Neuronal stem cell (in vitro differentiated cells): ENCODE measurements at regions not wholly inside any gene's neighbourhood (a gene's known extent, or its start where the extent isn't known, plus 50 kb on each side); places are given as distances from the start of the nearest gene placed in this dataset.

ENCODE experiments used
- DNase-seq: peaks from one replicate; pipeline ENCODE4 v3.0.0-alpha.2; 2013; ENCODE audit warnings: low spot score
- H2AFZ ChIP-seq: one replicate; pipeline ENCODE4 v1.6.1; 2013; ENCODE audit warnings: mild to moderate bottlenecking, low read length, inconsistent platforms
- H2AK5ac ChIP-seq: 2 replicates; pipeline ENCODE4 v1.6.1; 2013; ENCODE audit warnings: low read depth, mild to moderate bottlenecking, inconsistent platforms, low read length, moderate library complexity, mixed read lengths
- H2BK120ac ChIP-seq: 2 replicates; pipeline ENCODE4 v1.6.1; 2013; ENCODE audit warnings: low read depth, mild to moderate bottlenecking, inconsistent platforms, low read length, moderate library complexity, mixed read lengths
- H2BK12ac ChIP-seq: one replicate; pipeline ENCODE4 v1.6.1; 2013; ENCODE audit warnings: low read length, inconsistent platforms
- H2BK15ac ChIP-seq: 2 replicates; pipeline ENCODE4 v1.6.1; 2013; ENCODE audit warnings: mild to moderate bottlenecking, low read length, inconsistent platforms, mixed read lengths
- H2BK5ac ChIP-seq: one replicate; pipeline ENCODE4 v1.6.1; 2013; ENCODE audit warnings: inconsistent platforms, mild to moderate bottlenecking, low read length, moderate library complexity
- H3K14ac ChIP-seq: one replicate; pipeline ENCODE4 v1.6.1; 2013; ENCODE audit warnings: low read length, inconsistent platforms
- H3K18ac ChIP-seq: 2 replicates; pipeline ENCODE4 v1.6.1; 2013; ENCODE audit warnings: low read length, inconsistent platforms
- H3K23ac ChIP-seq: 2 replicates; pipeline ENCODE4 v1.6.1; 2013; ENCODE audit warnings: low read depth, mild to moderate bottlenecking, mixed read lengths, low read length, inconsistent platforms; ENCODE audit not compliant: poor library complexity
- H3K27ac ChIP-seq: replicated peaks from 3 replicates; pipeline ENCODE4 v1.5.1; 2013; ENCODE audit warnings: low read length, inconsistent platforms
- H3K27me3 ChIP-seq, 3 experiments: 2 replicates each; pipeline ENCODE4 v1.6.1; 2013; ENCODE audit warnings: low read length in 3 of 3, mild to moderate bottlenecking in 2 of 3, inconsistent platforms in 1 of 3, low read depth in 1 of 3, mixed read lengths in 1 of 3, moderate library complexity in 1 of 3; ENCODE audit not compliant: control insufficient read depth in 3 of 3, insufficient read depth in 3 of 3
- H3K36me3 ChIP-seq, 2 donors: replicated peaks in 1 of 2; 2 replicates each; pipeline ENCODE4 v1.6.1; 2013; ENCODE audit warnings: low read length in 2 of 2; ENCODE audit not compliant: control insufficient read depth in 2 of 2, insufficient read depth in 2 of 2
- H3K4ac ChIP-seq: 2 replicates; pipeline ENCODE4 v1.6.1; 2013; ENCODE audit warnings: inconsistent platforms, mild to moderate bottlenecking, low read length, moderate library complexity
- H3K4me1 ChIP-seq, 2 donors: 1 replicate in 1 of 2; 2 replicates in 1 of 2; pipeline ENCODE4 v1.6.1; 2013; ENCODE audit warnings: low read length in 2 of 2, low read depth in 1 of 2; ENCODE audit not compliant: control insufficient read depth in 2 of 2, insufficient read depth in 1 of 2
- H3K4me2 ChIP-seq: one replicate; pipeline ENCODE4 v1.6.1; 2013; ENCODE audit warnings: mild to moderate bottlenecking, low read length, inconsistent platforms; ENCODE audit not compliant: insufficient read depth, poor library complexity, severe bottlenecking
- H3K4me3 ChIP-seq, 2 donors: 2 replicates each; pipeline ENCODE4 v1.5.1; 2013; ENCODE audit warnings: low read length in 2 of 2, mild to moderate bottlenecking in 2 of 2, inconsistent platforms in 1 of 2, moderate library complexity in 1 of 2
- H3K79me1 ChIP-seq: one replicate; pipeline ENCODE4 v1.6.1; 2013; ENCODE audit warnings: low read depth, mild to moderate bottlenecking, inconsistent platforms, low read length, moderate library complexity
- H3K9ac ChIP-seq: one replicate; pipeline ENCODE4 v1.6.1; 2013; ENCODE audit warnings: mild to moderate bottlenecking, low read depth, low read length, inconsistent platforms; ENCODE audit not compliant: poor library complexity
- H3K9me3 ChIP-seq, 2 donors: replicated peaks in 1 of 2; 2 replicates each; pipeline versions ENCODE3 to v1.6.1; 2013; ENCODE audit warnings: low read length in 2 of 2, mild to moderate bottlenecking in 2 of 2, inconsistent platforms in 1 of 2, low read depth in 1 of 2, mixed read lengths in 1 of 2, moderate library complexity in 1 of 2; ENCODE audit not compliant: control insufficient read depth in 2 of 2, insufficient read depth in 1 of 2
- H4K8ac ChIP-seq: one replicate; pipeline ENCODE4 v1.6.1; 2013; ENCODE audit warnings: low read depth, mild to moderate bottlenecking, inconsistent platforms, low read length, moderate library complexity
- H4K91ac ChIP-seq: one replicate; pipeline ENCODE4 v1.6.1; 2013; ENCODE audit warnings: low read length, low read depth, mild to moderate bottlenecking, inconsistent platforms; ENCODE audit not compliant: poor library complexity
- WGBS, 2 donors: extraction: QIAGEN DNeasy Blood & Tissue Kit; methylation state at CpG; one replicate each; pipeline ENCODE4 v1.1.7; 2013; ENCODE audit warnings: missing lambda C conversion rate in 2 of 2, mixed read lengths in 1 of 2; ENCODE audit not compliant: insufficient read length in 2 of 2, insufficient replicate concordance in 1 of 2; ENCODE audit errors: extremely low coverage in 2 of 2; 5-methylcytosine and 5-hydroxymethylcytosine counted together

DNA sequence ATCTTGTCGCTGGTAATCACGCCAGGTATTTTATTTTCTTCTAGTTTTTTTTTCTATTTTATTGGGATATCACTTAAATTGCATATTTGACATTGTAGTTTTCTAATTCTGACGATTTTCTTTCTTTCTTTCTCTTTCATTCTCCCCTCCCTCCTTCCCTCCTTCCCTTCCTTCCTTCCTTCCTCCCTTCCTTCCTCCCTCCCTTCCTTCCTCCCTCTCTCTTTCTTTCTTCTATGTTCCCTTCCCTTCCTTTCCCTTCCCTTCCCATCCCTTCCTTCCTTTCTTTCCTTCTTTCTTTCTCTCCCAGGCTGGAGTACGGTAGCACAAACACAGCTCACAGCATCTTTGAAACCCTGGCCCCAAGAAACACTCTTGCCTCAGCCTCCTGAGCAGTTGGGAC, 100.6 kb upstream of the BCL6 start:
- no CpG with 5 or more reads among the region's 4 CpGs for WGBS, 2 donors
- H3K79me1 ChIP-seq = no peaks in the 10 kb centered on the region
- no peak overlapping the region for H2BK120ac ChIP-seq
- no peaks in the 10 kb centered on the region for H3K9me3 ChIP-seq
- H3K27ac ChIP-seq = no peak overlapping the region
- no peak overlapping the region for H3K4ac ChIP-seq
- peaks cover 0 to 7% of the 10 kb centered on the region in 2 donors for H3K4me1 ChIP-seq
- H4K8ac ChIP-seq = no peak overlapping the region
- no peak overlapping the region for H2BK15ac ChIP-seq
- no peak overlapping the region for H3K4me2 ChIP-seq
- no peak overlapping the region for H3K18ac ChIP-seq
- DNase-seq = no peak
- H3K27me3 ChIP-seq = peaks cover 0 to 2% (median 0%) of the 10 kb centered on the region in 3 experiments
- H3K4me3 ChIP-seq = no peak overlapping the region
- H3K14ac ChIP-seq = no peak overlapping the region
- H2BK5ac ChIP-seq = no peak overlapping the region
- H3K9ac ChIP-seq = no peak overlapping the region
- no peak overlapping the region for H4K91ac ChIP-seq
- H2AK5ac ChIP-seq = no peak overlapping the region
- no peaks in the 10 kb centered on the region for H3K36me3 ChIP-seq
- H3K23ac ChIP-seq = no peak overlapping the region
- H2BK12ac ChIP-seq = no peak overlapping the region
- no peak overlapping the region for H2AFZ ChIP-seq

DNA sequence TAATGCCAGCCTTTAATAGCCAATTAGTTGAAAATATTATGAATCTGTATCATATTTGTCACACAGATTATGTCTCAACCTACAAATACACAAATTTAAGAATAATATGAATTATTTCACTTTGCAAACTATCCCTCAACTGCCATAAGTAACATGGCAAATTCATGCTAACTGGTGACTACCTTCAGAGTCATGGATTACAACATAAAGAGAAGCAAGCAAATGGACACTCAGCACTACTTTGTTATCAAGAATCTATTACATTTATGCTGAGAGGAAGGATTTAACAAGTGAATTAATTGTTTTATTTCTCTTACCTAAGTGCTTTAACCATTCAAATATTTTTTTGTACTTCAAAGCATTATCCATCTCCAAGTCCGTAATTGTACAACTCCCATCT, 103.1 kb upstream of the BCL6 start:
- H3K9me3 ChIP-seq = peaks cover 0 to 6% of the 10 kb centered on the region in 2 donors
- no peak overlapping the region for H2BK5ac ChIP-seq
- DNase-seq = no peak
- peaks cover 0 to 1% (median 0%) of the 10 kb centered on the region in 3 experiments for H3K27me3 ChIP-seq
- no peak overlapping the region for H3K4me3 ChIP-seq
- H3K27ac ChIP-seq = no peak overlapping the region
- no peak overlapping the region for H3K23ac ChIP-seq
- no peak overlapping the region for H2BK12ac ChIP-seq
- peaks cover 0 to 3% of the 10 kb centered on the region in 2 donors for H3K4me1 ChIP-seq
- no peak overlapping the region for H4K91ac ChIP-seq
- H3K14ac ChIP-seq = no peak overlapping the region
- no CpG with 5 or more reads among the region's 1 CpG for WGBS, 2 donors
- H3K4me2 ChIP-seq = no peak overlapping the region
- H2BK15ac ChIP-seq = no peak overlapping the region
- H3K79me1 ChIP-seq = no peaks in the 10 kb centered on the region
- H3K18ac ChIP-seq = no peak overlapping the region
- no peak overlapping the region for H4K8ac ChIP-seq
- H3K9ac ChIP-seq = no peak overlapping the region
- H3K36me3 ChIP-seq = no peaks in the 10 kb centered on the region
- no peak overlapping the region for H3K4ac ChIP-seq
- no peak overlapping the region for H2AK5ac ChIP-seq
- H2BK120ac ChIP-seq = no peak overlapping the region
- H2AFZ ChIP-seq = no peak overlapping the region

DNA sequence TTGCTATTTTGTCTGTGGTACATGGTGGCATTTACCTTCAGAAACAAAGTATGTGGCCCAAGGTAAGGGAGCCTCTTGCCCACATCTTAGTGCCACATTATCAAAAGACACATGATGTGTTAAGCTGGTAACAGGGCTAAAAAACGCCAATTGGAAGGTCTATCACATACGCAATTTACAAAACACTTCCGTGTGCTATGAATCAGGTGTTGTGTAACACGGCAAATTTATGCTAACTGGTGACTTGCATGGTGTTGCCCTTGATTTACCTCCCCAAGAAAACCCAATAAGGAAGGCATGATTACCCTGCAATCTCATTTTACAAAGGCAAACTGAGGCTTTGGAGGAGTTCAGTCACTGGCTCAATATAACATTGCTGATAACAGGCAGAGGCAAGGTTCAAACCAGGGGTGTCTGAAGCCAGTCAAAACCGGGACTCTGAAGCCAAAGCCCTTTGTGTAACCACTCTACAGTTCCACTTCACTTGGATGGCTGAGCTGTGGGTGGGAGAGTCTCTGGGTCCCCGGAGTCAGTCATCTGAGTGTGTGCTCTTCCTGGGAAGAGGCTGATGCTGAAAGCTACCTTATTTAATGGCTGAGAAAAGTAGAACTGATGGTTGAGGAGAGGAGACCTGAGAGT, 103.9 kb upstream of the BCL6 start:
- no peak overlapping the region for H3K9ac ChIP-seq
- no peak overlapping the region for H2BK5ac ChIP-seq
- H3K23ac ChIP-seq = no peak overlapping the region
- no peak overlapping the region for H2AK5ac ChIP-seq
- H3K4me1 ChIP-seq = no peaks in the 10 kb centered on the region
- H3K9me3 ChIP-seq = peaks cover 0 to 6% of the 10 kb centered on the region in 2 donors
- no peak overlapping the region for H4K91ac ChIP-seq
- no peak overlapping the region for H3K14ac ChIP-seq
- H3K79me1 ChIP-seq = no peaks in the 10 kb centered on the region
- H3K18ac ChIP-seq = no peak overlapping the region
- no peak overlapping the region for H2AFZ ChIP-seq
- H3K27me3 ChIP-seq = no peaks in the 10 kb centered on the region
- H2BK15ac ChIP-seq = no peak overlapping the region
- H3K4me3 ChIP-seq = no peak overlapping the region
- H4K8ac ChIP-seq = no peak overlapping the region
- H3K4ac ChIP-seq = no peak overlapping the region
- no peak overlapping the region for H3K27ac ChIP-seq
- H3K36me3 ChIP-seq = no peaks in the 10 kb centered on the region
- H2BK120ac ChIP-seq = no peak overlapping the region
- H2BK12ac ChIP-seq = no peak overlapping the region
- DNase-seq = no peak
- no CpG with 5 or more reads among the region's 6 CpGs for WGBS, 2 donors
- no peak overlapping the region for H3K4me2 ChIP-seq

DNA sequence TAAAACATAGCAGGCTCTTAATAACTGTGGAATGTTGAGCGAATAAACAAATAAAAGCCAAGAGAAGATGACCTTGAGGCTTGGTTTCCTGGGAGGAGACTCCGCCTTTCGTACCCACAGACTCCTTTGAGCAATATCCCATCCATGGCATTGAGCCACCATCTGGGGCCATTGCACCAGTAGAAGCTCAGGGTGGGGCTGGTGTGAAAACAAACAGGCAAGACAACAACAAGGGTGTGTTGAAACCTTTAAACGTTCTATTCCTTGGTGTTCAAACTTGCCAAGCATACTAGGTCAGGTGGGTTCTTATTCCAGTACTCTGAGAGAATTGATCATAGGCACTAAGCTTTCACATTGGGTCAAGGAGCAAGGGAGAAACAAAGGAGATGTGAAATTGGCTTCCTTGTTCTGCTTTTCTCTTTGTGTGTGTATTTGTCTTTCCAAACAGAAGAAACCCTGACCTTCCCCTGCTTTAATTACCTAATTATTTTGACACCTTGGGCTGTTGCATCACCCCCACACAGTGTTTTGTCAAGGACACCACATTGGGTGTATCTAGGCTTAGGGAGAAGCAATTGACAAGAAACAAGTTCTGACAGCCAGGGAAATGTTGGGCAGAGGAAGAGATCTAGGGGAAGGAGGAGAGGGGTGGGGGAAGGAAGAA, 105.1 kb upstream of the BCL6 start:
- H2BK5ac ChIP-seq = no peak overlapping the region

More for the DNA sequence above, 105.1 kb upstream of the BCL6 start:
- Histone ChIP-seq H3K9ac (no peak overlapping the region), H3K79me1 (no peaks in the 10 kb centered on the region), H3K4me2 (no peak overlapping the region), H4K8ac (no peak overlapping the region), H2BK120ac (no peak overlapping the region), H4K91ac (no peak overlapping the region), H2AK5ac (no peak overlapping the region), H3K23ac (no peak overlapping the region), H2AFZ (no peak overlapping the region), H3K4me3 (no peak overlapping the region), H2BK15ac (no peak overlapping the region), H3K4me1 (no peaks in the 10 kb centered on the region), H3K36me3 (no peaks in the 10 kb centered on the region), H2BK12ac (no peak overlapping the region), H3K9me3 (peaks cover 0 to 6% of the 10 kb centered on the region in 2 donors), H3K4ac (no peak overlapping the region), H3K18ac (no peak overlapping the region), H3K27ac (no peak overlapping the region), H3K27me3 (no peaks in the 10 kb centered on the region), H3K14ac (no peak overlapping the region)
- DNase-seq = no peak
- WGBS, 2 donors = no CpG with 5 or more reads among the region's 4 CpGs
